GM18861 (cell line): ENCODE measurements at regions not wholly inside any gene's neighbourhood (a gene's known extent, or its start where the extent isn't known, plus 50 kb on each side); places are given as distances from the start of the nearest gene placed in this dataset.

Experiments
- ATAC-seq: cut with Tn5 transposase; IDR thresholded peaks from one replicate; pipeline ENCODE4 v1.9.1; 2021; ENCODE audit not compliant: unreplicated experiment

GRCh38 chr14:36465178-36465577 is 54.9 kb downstream of the NKX2-1 start:
- ATAC-seq: no peak

DNA sequence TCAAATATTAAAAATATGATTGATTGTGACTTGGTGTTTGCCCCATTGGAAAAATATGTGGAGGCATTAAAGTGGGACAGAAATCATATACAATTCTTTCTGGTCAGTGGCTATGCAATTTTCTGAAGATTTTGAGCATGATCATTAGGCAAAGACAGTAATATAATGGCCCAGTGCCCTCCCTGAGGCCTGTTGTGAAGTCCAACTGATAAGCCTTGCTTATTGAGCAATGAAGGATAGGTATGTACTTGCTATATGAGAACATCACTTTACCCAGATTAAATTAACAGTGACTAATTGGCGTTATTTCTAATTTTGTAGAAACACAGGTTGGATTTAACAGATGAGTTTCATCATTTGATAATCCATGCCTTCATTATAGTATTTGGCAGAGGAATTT is 57.1 kb downstream of the NKX2-1 start:
- ATAC-seq: no peak

DNA sequence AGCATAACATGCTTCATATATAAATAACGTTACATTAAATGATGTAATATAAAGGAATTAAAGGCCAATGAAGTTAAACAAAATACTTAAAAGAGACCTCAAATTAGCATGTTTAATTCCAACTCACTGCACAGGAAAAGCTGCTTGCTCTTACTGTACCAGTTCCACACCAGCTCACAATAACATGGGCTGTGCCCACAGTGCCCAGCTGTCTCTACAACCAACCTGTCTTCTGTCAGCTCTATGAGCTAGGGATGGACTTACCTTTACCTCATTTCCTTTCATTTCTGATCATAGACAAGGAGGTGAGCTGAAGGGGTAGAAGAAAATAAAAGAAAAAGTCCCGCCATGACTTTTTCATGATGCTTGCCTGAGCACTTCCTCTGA is 64.8 kb downstream of the NKX2-1 start:
- ATAC-seq: no peak

- ATAC-seq: no peak
These were observed 65.3 kb downstream of the NKX2-1 start for GRCh38 chr14:36454599-36455240.

GRCh38 chr14:36452860-36453259 is 67.2 kb downstream of the NKX2-1 start:
- no peak for ATAC-seq

DNA sequence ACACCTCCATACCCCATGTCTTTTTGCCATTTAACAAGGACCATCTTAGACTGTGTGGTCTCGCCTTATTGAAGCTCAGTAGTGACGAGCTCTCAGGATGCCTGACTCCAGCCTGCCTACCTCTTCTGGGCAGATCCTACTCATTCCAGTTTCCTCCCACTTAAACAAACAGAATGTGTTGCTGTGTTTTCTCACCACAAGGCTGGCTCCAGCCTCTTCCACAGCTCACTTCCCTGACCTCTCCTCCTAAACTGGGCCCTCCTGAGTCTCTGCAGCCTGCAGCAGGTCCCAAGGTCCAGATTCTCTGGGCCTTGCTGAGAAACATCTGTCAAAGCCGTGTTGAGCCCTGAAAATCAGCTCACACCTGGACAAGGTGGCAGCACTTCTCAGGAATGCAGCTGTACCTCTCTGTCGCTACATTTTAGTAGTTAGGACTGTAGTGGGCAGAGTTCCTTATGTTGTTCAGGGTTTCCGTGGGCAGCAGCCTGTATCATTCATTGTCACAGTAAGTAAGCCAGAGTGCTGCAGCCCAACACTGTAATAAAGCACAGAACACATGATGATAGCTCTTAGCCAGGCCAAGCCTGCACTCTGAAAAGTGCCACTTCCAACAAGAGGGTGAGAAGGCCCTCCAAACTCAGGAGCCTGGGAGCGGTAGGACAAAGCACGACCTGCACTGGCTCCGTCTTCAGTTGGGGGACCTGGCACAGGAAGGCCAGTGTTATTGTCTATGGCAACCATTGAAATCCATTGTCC is 68.5 kb downstream of the NKX2-1 start:
- no peak for ATAC-seq

- ATAC-seq: no peak
These were observed 69.5 kb downstream of the NKX2-1 start for GRCh38 chr14:36450550-36450949.

DNA sequence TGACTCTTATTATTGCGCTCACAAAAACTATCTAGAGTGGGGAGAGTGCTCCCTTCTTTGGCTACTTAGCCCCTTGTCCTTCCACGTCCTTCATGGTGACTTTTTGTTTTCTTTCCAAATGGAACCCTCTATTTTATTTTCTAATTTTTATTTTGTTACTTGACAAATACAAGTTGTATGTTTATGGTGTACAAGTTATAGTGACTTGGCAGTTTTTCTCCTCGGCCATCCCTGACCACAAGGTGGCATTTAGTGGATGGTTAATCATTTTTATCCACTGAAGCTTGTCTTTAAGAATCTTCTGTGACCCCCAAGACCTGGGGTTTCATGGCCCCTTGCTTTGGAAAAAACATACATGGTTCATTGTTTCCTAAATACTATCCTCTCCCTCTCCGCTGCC is 70.1 kb downstream of the NKX2-1 start:
- ATAC-seq: no peak

GRCh38 chr14:36443374-36443773 is 76.7 kb downstream of the NKX2-1 start:
- ATAC-seq: no peak

- ATAC-seq: no peak
These were observed 77.2 kb downstream of the NKX2-1 start for GRCh38 chr14:36442824-36443241.

GRCh38 chr14:36441283-36441682 is 78.7 kb downstream of the NKX2-1 start:
- no peak for ATAC-seq

DNA sequence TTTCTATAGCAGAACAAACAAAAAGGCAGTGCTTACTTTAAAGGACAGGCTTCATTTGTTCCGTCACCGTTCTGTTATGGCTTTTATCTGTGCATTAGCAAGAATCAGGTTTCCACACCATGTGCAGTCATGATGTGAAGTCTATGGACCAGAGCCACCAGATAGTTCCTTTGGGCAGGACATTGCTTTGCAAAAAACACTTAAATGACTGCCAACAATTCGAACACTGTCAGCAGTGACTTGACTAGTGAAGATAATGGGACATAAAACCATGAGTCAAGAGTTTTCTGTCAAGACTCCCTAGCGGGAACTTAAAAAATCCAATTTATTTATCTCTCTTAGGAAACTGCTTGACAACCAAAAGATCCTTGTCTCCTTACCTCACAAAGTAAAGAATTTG is 80.3 kb downstream of the NKX2-1 start:
- ATAC-seq: no peak

- ATAC-seq: no peak
These were observed 81.1 kb downstream of the NKX2-1 start for GRCh38 chr14:36438883-36439282.

- ATAC-seq: no peak
These were observed 89.4 kb downstream of the NKX2-1 start for GRCh38 chr14:36430662-36431084.

GRCh38 chr14:36430169-36430568 is 89.9 kb downstream of the NKX2-1 start:
- ATAC-seq: no peak

- no peak for ATAC-seq
These were observed 90.3 kb downstream of the NKX2-1 start for GRCh38 chr14:36429692-36430091.

DNA sequence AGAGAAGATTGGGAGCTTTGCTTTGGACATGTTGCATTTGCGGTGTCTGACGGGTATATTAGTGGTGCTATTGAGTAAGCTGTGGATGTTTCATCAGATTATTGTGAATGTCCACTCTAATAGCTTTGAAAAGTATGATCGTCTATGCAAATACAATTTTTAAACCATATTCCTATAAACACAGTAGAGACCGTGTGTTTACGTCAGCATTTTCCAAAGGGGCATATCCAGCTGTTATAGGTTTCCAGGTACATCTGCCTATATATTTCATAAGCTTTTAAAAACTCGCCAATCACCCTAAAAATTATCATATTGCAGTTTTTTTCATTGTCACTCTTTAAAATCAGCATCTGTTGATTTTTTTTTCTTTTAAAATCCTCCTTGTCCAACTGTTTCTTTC is 91.7 kb downstream of the NKX2-1 start:
- no peak for ATAC-seq

DNA sequence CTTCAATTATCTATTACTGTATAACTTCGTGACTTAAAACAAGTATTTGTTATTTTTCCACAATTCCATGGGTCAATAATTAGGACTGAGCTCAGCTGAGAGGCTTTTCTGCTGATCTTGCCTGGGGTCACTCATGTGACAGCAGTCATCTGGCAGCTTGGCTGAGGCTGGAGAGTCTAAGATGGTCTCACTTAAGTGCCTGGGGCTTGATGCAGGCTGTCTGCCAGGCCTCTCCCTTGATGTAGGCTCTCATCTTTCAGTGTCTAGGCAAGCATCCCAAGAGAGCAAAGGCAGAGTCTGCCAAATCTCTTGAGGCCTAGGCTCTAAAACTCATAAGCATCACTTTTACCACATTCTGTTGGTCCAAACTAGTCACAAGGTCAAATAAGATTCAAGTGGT is 93.2 kb downstream of the NKX2-1 start:
- no peak for ATAC-seq

DNA sequence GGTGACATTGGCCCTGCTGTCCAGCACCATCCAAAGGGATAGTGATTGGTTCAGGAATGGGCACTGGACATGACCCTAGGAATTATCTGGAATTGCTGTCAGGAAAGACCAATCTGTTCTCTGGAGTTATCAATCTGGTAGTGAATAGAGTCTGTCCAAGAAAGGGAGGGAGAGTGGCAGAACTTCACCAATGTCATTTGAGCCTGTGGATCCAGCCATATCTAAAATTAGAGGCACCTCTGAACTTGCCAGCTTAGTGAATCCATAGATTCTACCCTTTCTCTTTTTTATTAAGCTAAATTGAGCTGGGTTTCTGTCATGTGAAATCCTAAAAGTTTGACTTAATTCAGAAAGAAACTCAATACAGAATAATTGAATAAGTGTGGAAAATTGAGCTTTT is 93.9 kb downstream of the NKX2-1 start:
- ATAC-seq: no peak

- no peak for ATAC-seq
These were observed 95.4 kb downstream of the NKX2-1 start for GRCh38 chr14:36424478-36425102.

GRCh38 chr14:36423430-36423829 is 96.6 kb downstream of the NKX2-1 start:
- ATAC-seq: no peak

DNA sequence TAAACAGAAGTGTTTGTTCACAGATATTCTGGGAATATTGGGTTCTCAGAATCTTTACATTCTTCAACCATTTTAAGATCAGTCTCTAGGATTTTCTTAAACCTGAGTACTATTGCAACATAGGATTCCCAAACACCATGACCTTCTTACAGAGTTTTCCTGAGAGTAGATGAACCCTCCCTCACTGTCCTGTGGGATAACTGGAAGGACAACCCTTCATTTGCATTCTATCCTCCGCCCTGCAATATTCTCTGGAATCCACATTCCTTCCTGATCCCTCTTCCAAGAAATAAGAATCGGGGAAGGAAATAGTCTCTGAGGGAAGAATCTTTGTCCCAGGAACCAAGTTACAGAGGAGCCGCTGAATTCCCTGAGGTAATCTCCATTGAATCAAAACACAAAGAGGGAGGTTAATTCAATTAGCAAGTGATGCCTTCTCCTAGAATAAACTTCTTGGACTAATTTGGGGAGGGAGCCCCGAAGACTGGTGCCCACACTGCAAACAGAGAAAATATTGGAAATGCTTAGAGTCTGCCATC is 99.8 kb upstream of the MBIP start:
- no peak for ATAC-seq
